ENCODE measurements at regions not wholly inside any gene's neighbourhood (a gene's known extent, or its start where the extent isn't known, plus 50 kb on each side); places are given as distances from the start of the nearest gene placed in this dataset.

GRCh38 chr10:29205787-29206186 is 83.1 kb upstream of the LYZL1 start:
- no peak overlapping the region for H3K4me3 ChIP-seq (ENCODE audit: control insufficient read depth in 2 of 3, extremely low read depth in 1 of 3, insufficient read depth in 2 of 3, low read depth in 1 of 3, low read length in 3 of 3)
- no peaks in the 10 kb centered on the region for H3K9me3 ChIP-seq (ENCODE audit: control insufficient read depth, low read depth, low read length)
- H2AFZ ChIP-seq (ENCODE audit: control insufficient read depth, low read length) = no peak overlapping the region
- FAIRE-seq (no peak), DNase-seq (ENCODE audit: low read depth, low spot score) (no peak)
- H3K4me1 ChIP-seq (ENCODE audit: control insufficient read depth, extremely low read depth, insufficient read depth, low read length) = no peaks in the 10 kb centered on the region
- dilution Hi-C loops (cut with MboI; ENCODE audit: extremely low pct_ligation_motif_present, low sequenced_read_pairs) = no loop called here
- H3K36me3 ChIP-seq (ENCODE audit: control insufficient read depth in 2 of 2, extremely low read depth in 1 of 2, insufficient read depth in 2 of 2, low read length in 2 of 2) = no peaks in the 10 kb centered on the region
- TF ChIP-seq CTCF (optimal IDR thresholded peaks at IDR 0.05 in 1 of 3, IDR thresholded peaks at IDR 0.05 in 1 of 3, conservative IDR thresholded peaks at IDR 0.05 in 1 of 3; ENCODE audit: extremely low read depth in 1 of 3, insufficient read depth in 2 of 3, low read length in 3 of 3) (no peak), EZH2 (IDR thresholded peaks at IDR 0.05; ENCODE audit: low read length) (no peak)
- no peak overlapping the region for H3K9ac ChIP-seq (ENCODE audit: control insufficient read depth, extremely low read depth, insufficient read depth, low read length)
- no peaks in the 10 kb centered on the region for H3K79me2 ChIP-seq (ENCODE audit: control insufficient read depth, insufficient read depth, low read length)
- H3K27ac ChIP-seq (ENCODE audit: control insufficient read depth, insufficient read depth, low read length) = no peak overlapping the region
- no peaks in the 10 kb centered on the region for H3K9me1 ChIP-seq (ENCODE audit: control insufficient read depth, extremely low read depth, insufficient read depth, low read length)
- H4K20me1 ChIP-seq (ENCODE audit: control insufficient read depth, extremely low read depth, insufficient read depth, low read length) = no peaks in the 10 kb centered on the region
- H3K4me2 ChIP-seq (ENCODE audit: control insufficient read depth, extremely low read depth, insufficient read depth, low read depth, low read length) = no peak overlapping the region
- H3K27me3 ChIP-seq (ENCODE audit: control insufficient read depth, extremely low read depth, insufficient read depth, low read length) = peaks cover 13% of the 10 kb centered on the region

GRCh38 chr10:29208845-29209244 is 80.0 kb upstream of the LYZL1 start:
- FAIRE-seq (no peak), DNase-seq (ENCODE audit: low read depth, low spot score) (no peak)
- H2AFZ ChIP-seq (ENCODE audit: control insufficient read depth, low read length) = no peak overlapping the region
- peaks cover 6% of the 10 kb centered on the region for H3K27me3 ChIP-seq (ENCODE audit: control insufficient read depth, extremely low read depth, insufficient read depth, low read length)
- dilution Hi-C loops (cut with MboI; ENCODE audit: extremely low pct_ligation_motif_present, low sequenced_read_pairs) = no loop called here
- no peak overlapping the region for H3K4me3 ChIP-seq (ENCODE audit: control insufficient read depth in 2 of 3, extremely low read depth in 1 of 3, insufficient read depth in 2 of 3, low read depth in 1 of 3, low read length in 3 of 3)
- no peaks in the 10 kb centered on the region for H4K20me1 ChIP-seq (ENCODE audit: control insufficient read depth, extremely low read depth, insufficient read depth, low read length)
- H3K36me3 ChIP-seq (ENCODE audit: control insufficient read depth in 2 of 2, extremely low read depth in 1 of 2, insufficient read depth in 2 of 2, low read length in 2 of 2) = no peaks in the 10 kb centered on the region
- no peaks in the 10 kb centered on the region for H3K79me2 ChIP-seq (ENCODE audit: control insufficient read depth, insufficient read depth, low read length)
- H3K9me3 ChIP-seq (ENCODE audit: control insufficient read depth, low read depth, low read length) = no peaks in the 10 kb centered on the region
- no peak overlapping the region for H3K4me2 ChIP-seq (ENCODE audit: control insufficient read depth, extremely low read depth, insufficient read depth, low read depth, low read length)
- no peaks in the 10 kb centered on the region for H3K4me1 ChIP-seq (ENCODE audit: control insufficient read depth, extremely low read depth, insufficient read depth, low read length)
- TF ChIP-seq CTCF (optimal IDR thresholded peaks at IDR 0.05 in 1 of 3, IDR thresholded peaks at IDR 0.05 in 1 of 3, conservative IDR thresholded peaks at IDR 0.05 in 1 of 3; ENCODE audit: extremely low read depth in 1 of 3, insufficient read depth in 2 of 3, low read length in 3 of 3) = no peak
- no peak for TF ChIP-seq EZH2 (IDR thresholded peaks at IDR 0.05; ENCODE audit: low read length)
- no peak overlapping the region for H3K9ac ChIP-seq (ENCODE audit: control insufficient read depth, extremely low read depth, insufficient read depth, low read length)
- no peak overlapping the region for H3K27ac ChIP-seq (ENCODE audit: control insufficient read depth, insufficient read depth, low read length)
- no peaks in the 10 kb centered on the region for H3K9me1 ChIP-seq (ENCODE audit: control insufficient read depth, extremely low read depth, insufficient read depth, low read length)
